ENCODE measurements at regions not wholly inside any gene's neighbourhood (a gene's known extent, or its start where the extent isn't known, plus 50 kb on each side); places are given as distances from the start of the nearest gene placed in this dataset.

- DNase-seq = no peak
These were observed 583.2 kb upstream of the INTU start for GRCh38 chr4:127049526-127049925.

- no peak for DNase-seq
These were observed 580.0 kb upstream of the INTU start for GRCh38 chr4:127052742-127053141.

- no peak for DNase-seq
These were observed 577.4 kb upstream of the INTU start for GRCh38 chr4:127055357-127055756.

GRCh38 chr4:127069675-127070074 lies 563.1 kb upstream of the INTU start:
- DNase-seq = no peak

GRCh38 chr4:127071443-127071842 lies 561.3 kb upstream of the INTU start:
- DNase-seq = no peak

GRCh38 chr4:127080141-127080540 lies 552.6 kb upstream of the INTU start:
- DNase-seq = no peak

GRCh38 chr4:127081041-127081440 lies 551.7 kb upstream of the INTU start:
- no peak for DNase-seq

- DNase-seq = no peak
These were observed 549.8 kb upstream of the INTU start for GRCh38 chr4:127082986-127083385.

- DNase-seq = no peak
These were observed 548.1 kb upstream of the INTU start for GRCh38 chr4:127084666-127085065.

GRCh38 chr4:127097061-127097460 lies 535.7 kb upstream of the INTU start:
- DNase-seq = no peak

GRCh38 chr4:127102361-127102760 lies 530.4 kb upstream of the INTU start:
- DNase-seq = no peak

- no peak for DNase-seq
These were observed 529.1 kb upstream of the INTU start for GRCh38 chr4:127103681-127104115.

GRCh38 chr4:127113844-127114362 lies 518.9 kb upstream of the INTU start:
- DNase-seq = no peak

- no peak for DNase-seq
These were observed 514.1 kb upstream of the INTU start for GRCh38 chr4:127118681-127119080.

- DNase-seq = no peak
These were observed 512.2 kb upstream of the INTU start for GRCh38 chr4:127120441-127121090.

GRCh38 chr4:127124919-127125318 lies 507.8 kb upstream of the INTU start:
- DNase-seq = no peak

GRCh38 chr4:127126718-127127117 lies 506.0 kb upstream of the INTU start:
- no peak for DNase-seq

GRCh38 chr4:127131527-127131926 lies 501.2 kb upstream of the INTU start:
- no peak for DNase-seq

- no peak for DNase-seq
These were observed 498.3 kb upstream of the INTU start for GRCh38 chr4:127134490-127134889.

GRCh38 chr4:127138586-127138985 lies 494.2 kb upstream of the INTU start:
- DNase-seq = no peak

GRCh38 chr4:127139788-127140286 lies 492.9 kb upstream of the INTU start:
- DNase-seq = no peak

GRCh38 chr4:127140306-127140705 lies 492.5 kb upstream of the INTU start:
- no peak for DNase-seq

GRCh38 chr4:127141856-127142255 lies 490.9 kb upstream of the INTU start:
- no peak for DNase-seq

- no peak for DNase-seq
These were observed 489.1 kb upstream of the INTU start for GRCh38 chr4:127143460-127144195.

All from AML-193 (cell line).